C4-2B (cell line): ENCODE measurements at regions not wholly inside any gene's neighbourhood (a gene's known extent, or its start where the extent isn't known, plus 50 kb on each side); places are given as distances from the start of the nearest gene placed in this dataset.

Experiments
- ZFX ChIP-seq: fragments of 450-650 bp; IDR thresholded peaks from 2 replicates; pipeline ENCODE4 v1.6.1; 2017
- TF ChIP-seq, protein P1 (sequence below): fragments of 450-650 bp; conservative IDR thresholded peaks from 2 replicates; pipeline ENCODE4 v1.5.1; 2017; ENCODE audit warnings: mild to moderate bottlenecking

DNA sequence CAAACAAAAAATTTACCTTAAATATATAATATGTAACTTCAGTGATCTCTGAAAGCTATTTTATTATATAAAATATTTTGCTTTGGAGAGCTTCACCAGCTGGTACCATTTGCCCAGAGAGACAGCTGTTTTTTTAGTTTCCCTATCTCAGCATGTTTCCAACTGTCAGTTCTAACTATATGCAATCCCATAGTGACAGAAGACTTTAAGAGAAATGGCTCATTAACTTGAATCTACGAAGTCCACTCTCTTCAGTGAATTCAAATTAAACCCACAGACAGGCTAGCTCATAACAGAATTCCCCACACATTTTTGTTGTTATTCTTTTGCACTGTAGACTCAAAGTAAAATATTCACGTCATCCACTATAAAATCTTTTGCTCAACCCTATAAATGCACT, 251.8 kb upstream of the POU5F2 start:
- TF ChIP-seq, protein P1, sequence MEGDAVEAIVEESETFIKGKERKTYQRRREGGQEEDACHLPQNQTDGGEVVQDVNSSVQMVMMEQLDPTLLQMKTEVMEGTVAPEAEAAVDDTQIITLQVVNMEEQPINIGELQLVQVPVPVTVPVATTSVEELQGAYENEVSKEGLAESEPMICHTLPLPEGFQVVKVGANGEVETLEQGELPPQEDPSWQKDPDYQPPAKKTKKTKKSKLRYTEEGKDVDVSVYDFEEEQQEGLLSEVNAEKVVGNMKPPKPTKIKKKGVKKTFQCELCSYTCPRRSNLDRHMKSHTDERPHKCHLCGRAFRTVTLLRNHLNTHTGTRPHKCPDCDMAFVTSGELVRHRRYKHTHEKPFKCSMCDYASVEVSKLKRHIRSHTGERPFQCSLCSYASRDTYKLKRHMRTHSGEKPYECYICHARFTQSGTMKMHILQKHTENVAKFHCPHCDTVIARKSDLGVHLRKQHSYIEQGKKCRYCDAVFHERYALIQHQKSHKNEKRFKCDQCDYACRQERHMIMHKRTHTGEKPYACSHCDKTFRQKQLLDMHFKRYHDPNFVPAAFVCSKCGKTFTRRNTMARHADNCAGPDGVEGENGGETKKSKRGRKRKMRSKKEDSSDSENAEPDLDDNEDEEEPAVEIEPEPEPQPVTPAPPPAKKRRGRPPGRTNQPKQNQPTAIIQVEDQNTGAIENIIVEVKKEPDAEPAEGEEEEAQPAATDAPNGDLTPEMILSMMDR = no peak
- no peak for TF ChIP-seq ZFX
